H9 (cell line): ENCODE measurements at regions not wholly inside any gene's neighbourhood (a gene's known extent, or its start where the extent isn't known, plus 50 kb on each side); places are given as distances from the start of the nearest gene placed in this dataset.

ENCODE experiments used
- DNase-seq: peaks from one replicate; pipeline ENCODE4 v3.0.0-alpha.2; 2017
- H2AFZ ChIP-seq: one replicate; pipeline ENCODE4 v1.6.1; 2013; ENCODE audit warnings: mild to moderate bottlenecking, low read length, control low read depth, moderate library complexity
- H2AK5ac ChIP-seq: 2 replicates; pipeline ENCODE4 v1.6.1; 2013; ENCODE audit warnings: low read length, control low read depth, mixed read lengths; ENCODE audit not compliant: insufficient read length
- H2BK120ac ChIP-seq: one replicate; pipeline ENCODE4 v1.6.1; 2013; ENCODE audit warnings: low read depth, mild to moderate bottlenecking, low read length, control low read depth, inconsistent platforms; ENCODE audit not compliant: poor library complexity, severe bottlenecking
- H2BK12ac ChIP-seq: 2 replicates; pipeline ENCODE4 v1.6.1; 2013; ENCODE audit warnings: low read length, control low read depth, mixed read lengths, low read depth; ENCODE audit not compliant: insufficient read length
- H2BK15ac ChIP-seq: 2 replicates; pipeline ENCODE4 v1.6.1; 2013; ENCODE audit warnings: low read depth, low read length, control low read depth
- H2BK20ac ChIP-seq: one replicate; pipeline ENCODE4 v1.6.1; 2013; ENCODE audit warnings: low read depth, mild to moderate bottlenecking, low read length, control low read depth, inconsistent platforms; ENCODE audit not compliant: poor library complexity, severe bottlenecking
- H2BK5ac ChIP-seq: 2 replicates; pipeline ENCODE4 v1.6.1; 2013; ENCODE audit warnings: low read length, control low read depth, mixed read lengths; ENCODE audit not compliant: insufficient read length
- H3K14ac ChIP-seq: 2 replicates; pipeline ENCODE4 v1.6.1; 2013; ENCODE audit warnings: low read length, control low read depth; ENCODE audit not compliant: insufficient read depth
- H3K18ac ChIP-seq: 2 replicates; pipeline ENCODE4 v1.6.1; 2013; ENCODE audit warnings: low read depth, mild to moderate bottlenecking, mixed read lengths, low read length, control low read depth; ENCODE audit not compliant: insufficient read length
- H3K23ac ChIP-seq: 2 replicates; pipeline ENCODE4 v1.6.1; 2013; ENCODE audit warnings: low read length, control low read depth, mixed read lengths, low read depth; ENCODE audit not compliant: insufficient read length
- H3K23me2 ChIP-seq: 2 replicates; pipeline ENCODE4 v1.6.1; 2013; ENCODE audit warnings: low read depth, mild to moderate bottlenecking, mixed read lengths, low read length, control low read depth; ENCODE audit not compliant: insufficient read length, poor library complexity, severe bottlenecking
- H3K27ac ChIP-seq: 2 replicates; pipeline ENCODE4 v1.5.1; 2013; ENCODE audit warnings: low read length, control low read depth, mixed read lengths, low read depth; ENCODE audit not compliant: insufficient read length
- H3K27me3 ChIP-seq: 2 replicates; pipeline ENCODE4 v1.6.1; 2013; ENCODE audit warnings: low read length, control low read depth, inconsistent platforms; ENCODE audit not compliant: insufficient read depth
- H3K4ac ChIP-seq: 2 replicates; pipeline ENCODE4 v1.6.1; 2013; ENCODE audit warnings: low read depth, mild to moderate bottlenecking, control low read depth, inconsistent platforms, low read length, moderate library complexity
- H3K4me1 ChIP-seq: 2 replicates; pipeline ENCODE4 v1.6.1; 2013; ENCODE audit warnings: low read length, control low read depth, inconsistent platforms; ENCODE audit not compliant: insufficient read depth
- H3K4me2 ChIP-seq: 2 replicates; pipeline ENCODE4 v1.6.1; 2013; ENCODE audit warnings: low read length, control low read depth, mixed read lengths; ENCODE audit not compliant: insufficient read length, insufficient read depth
- H3K56ac ChIP-seq: 2 replicates; pipeline ENCODE4 v1.6.1; 2013; ENCODE audit warnings: low read depth, mild to moderate bottlenecking, mixed read lengths, low read length, control low read depth; ENCODE audit not compliant: insufficient read length
- H3K79me1 ChIP-seq: 2 replicates; pipeline ENCODE4 v1.6.1; 2013; ENCODE audit warnings: low read depth, mild to moderate bottlenecking, moderate library complexity, low read length, control low read depth, inconsistent platforms; ENCODE audit not compliant: insufficient read depth, poor library complexity, severe bottlenecking
- H3K79me2 ChIP-seq: 2 replicates; pipeline ENCODE4 v1.6.1; 2013; ENCODE audit warnings: low read length, control low read depth, inconsistent platforms; ENCODE audit not compliant: insufficient read depth
- H3K9ac ChIP-seq: 2 replicates; pipeline ENCODE4 v1.6.1; 2013; ENCODE audit warnings: low read length, control low read depth, mixed read lengths; ENCODE audit not compliant: insufficient read length; ENCODE audit errors: extremely low read depth
- H3K9me3 ChIP-seq: one replicate; pipeline ENCODE4 v1.6.1; 2013; ENCODE audit warnings: low read depth, low read length, inconsistent platforms; ENCODE audit not compliant: control insufficient read depth
- H3T11ph ChIP-seq: one replicate; pipeline ENCODE4 v1.6.1; 2013; ENCODE audit warnings: mild to moderate bottlenecking, low read length, control low read depth, inconsistent platforms
- H4K20me1 ChIP-seq: one replicate; pipeline ENCODE4 v1.6.1; 2013; ENCODE audit not compliant: control insufficient read depth, insufficient read length, insufficient read depth
- H4K5ac ChIP-seq: 2 replicates; pipeline ENCODE4 v1.6.1; 2013; ENCODE audit warnings: low read depth, mild to moderate bottlenecking, mixed read lengths, low read length, control low read depth; ENCODE audit not compliant: insufficient read length
- H4K8ac ChIP-seq: replicated peaks from 2 replicates; pipeline ENCODE4 v1.6.1; 2013; ENCODE audit warnings: low read length, control low read depth, mixed read lengths, low read depth; ENCODE audit not compliant: insufficient read length
- H4K91ac ChIP-seq: 2 replicates; pipeline ENCODE4 v1.6.1; 2013; ENCODE audit warnings: low read depth, mild to moderate bottlenecking, moderate library complexity, mixed read lengths, low read length, control low read depth; ENCODE audit not compliant: insufficient read length
- H3K27ac Mint-ChIP-seq, 3 experiments: 2 replicates in 2 of 3; 3 replicates in 1 of 3; pipeline ENCODE4 v1.8.0; 2020 to 2021; ENCODE audit warnings: mixed read lengths in 3 of 3, mild to moderate bottlenecking in 1 of 3, moderate library complexity in 1 of 3
- H3K27me3 Mint-ChIP-seq: 2 replicates; pipeline ENCODE4 v1.8.0; 2021; ENCODE audit warnings: low read depth, mild to moderate bottlenecking, moderate library complexity, mixed read lengths
- H3K36me3 Mint-ChIP-seq, 3 experiments: 2 replicates in 2 of 3; 3 replicates in 1 of 3; pipeline ENCODE4 v1.8.0; 2020 to 2021; ENCODE audit warnings: low read depth in 3 of 3, mixed read lengths in 3 of 3; ENCODE audit not compliant: insufficient read depth in 1 of 3
- H3K4me1 Mint-ChIP-seq, 2 experiments: 2 replicates each; pipeline ENCODE4 v1.8.0; 2020; ENCODE audit warnings: mixed read lengths in 2 of 2
- H3K4me3 Mint-ChIP-seq, 2 experiments: 2 replicates in 1 of 2; 3 replicates in 1 of 2; pipeline ENCODE4 v1.8.0; 2020 to 2021; ENCODE audit warnings: mild to moderate bottlenecking in 2 of 2, mixed read lengths in 2 of 2, moderate library complexity in 1 of 2
- H3K9me3 Mint-ChIP-seq, 2 experiments: 2 replicates in 1 of 2; 3 replicates in 1 of 2; pipeline ENCODE4 v1.8.0; 2020; ENCODE audit warnings: mild to moderate bottlenecking in 2 of 2, mixed read lengths in 2 of 2, moderate library complexity in 1 of 2
- TF ChIP-seq, protein P1 (sequence below): fragments of 200-600 bp; sonication (generic); conservative IDR thresholded peaks from 3 replicates; pipeline ENCODE4 v1.8.0; 2021; ENCODE audit warnings: antibody characterized with exemption, mild to moderate bottlenecking

DNA sequence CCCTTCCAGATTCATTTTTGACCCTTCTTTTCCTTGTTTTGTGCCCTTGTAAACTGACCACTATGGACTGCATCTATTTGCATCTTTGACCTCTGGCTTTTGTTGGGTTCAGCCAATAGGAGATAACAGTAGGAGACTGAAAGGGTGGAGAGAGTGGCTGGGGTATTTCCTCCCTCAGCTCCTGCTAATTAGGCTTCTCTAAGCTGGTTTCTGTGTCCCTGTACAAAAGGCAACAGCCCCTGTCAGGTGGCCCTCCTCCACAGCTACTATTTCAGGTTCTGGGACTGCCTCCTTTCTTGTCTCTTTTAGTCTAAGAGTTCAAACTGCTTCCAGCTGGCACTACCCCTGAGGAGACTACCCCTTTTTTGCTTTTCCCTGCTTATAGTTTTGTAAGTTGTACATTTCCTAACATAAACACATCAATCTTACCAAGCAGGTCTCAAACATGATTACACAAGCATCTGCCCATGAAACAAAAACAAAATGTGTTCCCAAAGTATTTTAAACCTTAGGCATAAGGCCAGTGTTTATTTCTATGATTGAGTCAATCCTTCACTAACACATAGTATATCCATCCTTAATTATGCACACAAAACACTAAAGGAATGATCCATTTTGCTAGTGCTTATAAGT, 262.0 kb upstream of the TRPM3 start:
- Histone ChIP-seq H4K5ac (no peak overlapping the region), H3K27ac (no peak overlapping the region), H3K4ac (no peak overlapping the region), H3K79me1 (no peaks in the 10 kb centered on the region), H3K18ac (no peak overlapping the region), H2AFZ (no peak overlapping the region), H3K79me2 (no peaks in the 10 kb centered on the region), H2AK5ac (no peak overlapping the region), H3K9ac (no peak overlapping the region), H4K91ac (no peak overlapping the region), H3K27me3 (no peaks in the 10 kb centered on the region), H2BK20ac (no peak overlapping the region), H3T11ph (no peak overlapping the region), H3K9me3 (no peaks in the 10 kb centered on the region), H4K20me1 (no peaks in the 10 kb centered on the region), H2BK12ac (no peak overlapping the region), H3K4me1 (0 out of 2 replicates have a peak, but pooled peaks cover 4% of the 10 kb centered on the region), H2BK120ac (no peak overlapping the region), H3K4me2 (no peak overlapping the region), H3K56ac (no peak overlapping the region), H3K23ac (no peak overlapping the region), H2BK5ac (no peak overlapping the region), H3K23me2 (no peaks in the 10 kb centered on the region), H4K8ac (no peak overlapping the region), H3K14ac (no peak overlapping the region), H2BK15ac (no peak overlapping the region)
- H3K36me3 Mint-ChIP-seq = no peaks in the 10 kb centered on the region
- H3K4me3 Mint-ChIP-seq = no peak overlapping the region
- TF ChIP-seq, protein P1, sequence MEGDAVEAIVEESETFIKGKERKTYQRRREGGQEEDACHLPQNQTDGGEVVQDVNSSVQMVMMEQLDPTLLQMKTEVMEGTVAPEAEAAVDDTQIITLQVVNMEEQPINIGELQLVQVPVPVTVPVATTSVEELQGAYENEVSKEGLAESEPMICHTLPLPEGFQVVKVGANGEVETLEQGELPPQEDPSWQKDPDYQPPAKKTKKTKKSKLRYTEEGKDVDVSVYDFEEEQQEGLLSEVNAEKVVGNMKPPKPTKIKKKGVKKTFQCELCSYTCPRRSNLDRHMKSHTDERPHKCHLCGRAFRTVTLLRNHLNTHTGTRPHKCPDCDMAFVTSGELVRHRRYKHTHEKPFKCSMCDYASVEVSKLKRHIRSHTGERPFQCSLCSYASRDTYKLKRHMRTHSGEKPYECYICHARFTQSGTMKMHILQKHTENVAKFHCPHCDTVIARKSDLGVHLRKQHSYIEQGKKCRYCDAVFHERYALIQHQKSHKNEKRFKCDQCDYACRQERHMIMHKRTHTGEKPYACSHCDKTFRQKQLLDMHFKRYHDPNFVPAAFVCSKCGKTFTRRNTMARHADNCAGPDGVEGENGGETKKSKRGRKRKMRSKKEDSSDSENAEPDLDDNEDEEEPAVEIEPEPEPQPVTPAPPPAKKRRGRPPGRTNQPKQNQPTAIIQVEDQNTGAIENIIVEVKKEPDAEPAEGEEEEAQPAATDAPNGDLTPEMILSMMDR = no peak
- H3K27ac Mint-ChIP-seq = peak overlapping the region; percentile 36 to 88 (median 86); a peak in 4 of 7 replicates
- DNase-seq = peak; percentile 30
- no peaks in the 10 kb centered on the region for H3K27me3 Mint-ChIP-seq
- H3K9me3 Mint-ChIP-seq = no peaks in the 10 kb centered on the region
- H3K4me1 Mint-ChIP-seq = peaks cover 7 to 10% of the 10 kb centered on the region in 2 experiments
